H9 (cell line): ENCODE measurements at regions not wholly inside any gene's neighbourhood (a gene's known extent, or its start where the extent isn't known, plus 50 kb on each side); places are given as distances from the start of the nearest gene placed in this dataset.

ENCODE experiments used
- DNase-seq: peaks from one replicate; pipeline ENCODE4 v3.0.0-alpha.2; 2017
- H2AFZ ChIP-seq: one replicate; pipeline ENCODE4 v1.6.1; 2013; ENCODE audit warnings: mild to moderate bottlenecking, low read length, control low read depth, moderate library complexity
- H2AK5ac ChIP-seq: 2 replicates; pipeline ENCODE4 v1.6.1; 2013; ENCODE audit warnings: low read length, control low read depth, mixed read lengths; ENCODE audit not compliant: insufficient read length
- H2BK120ac ChIP-seq: one replicate; pipeline ENCODE4 v1.6.1; 2013; ENCODE audit warnings: low read depth, mild to moderate bottlenecking, low read length, control low read depth, inconsistent platforms; ENCODE audit not compliant: poor library complexity, severe bottlenecking
- H2BK12ac ChIP-seq: 2 replicates; pipeline ENCODE4 v1.6.1; 2013; ENCODE audit warnings: low read length, control low read depth, mixed read lengths, low read depth; ENCODE audit not compliant: insufficient read length
- H2BK15ac ChIP-seq: 2 replicates; pipeline ENCODE4 v1.6.1; 2013; ENCODE audit warnings: low read depth, low read length, control low read depth
- H2BK20ac ChIP-seq: one replicate; pipeline ENCODE4 v1.6.1; 2013; ENCODE audit warnings: low read depth, mild to moderate bottlenecking, low read length, control low read depth, inconsistent platforms; ENCODE audit not compliant: poor library complexity, severe bottlenecking
- H2BK5ac ChIP-seq: 2 replicates; pipeline ENCODE4 v1.6.1; 2013; ENCODE audit warnings: low read length, control low read depth, mixed read lengths; ENCODE audit not compliant: insufficient read length
- H3K14ac ChIP-seq: 2 replicates; pipeline ENCODE4 v1.6.1; 2013; ENCODE audit warnings: low read length, control low read depth; ENCODE audit not compliant: insufficient read depth
- H3K18ac ChIP-seq: 2 replicates; pipeline ENCODE4 v1.6.1; 2013; ENCODE audit warnings: low read depth, mild to moderate bottlenecking, mixed read lengths, low read length, control low read depth; ENCODE audit not compliant: insufficient read length
- H3K23ac ChIP-seq: 2 replicates; pipeline ENCODE4 v1.6.1; 2013; ENCODE audit warnings: low read length, control low read depth, mixed read lengths, low read depth; ENCODE audit not compliant: insufficient read length
- H3K23me2 ChIP-seq: 2 replicates; pipeline ENCODE4 v1.6.1; 2013; ENCODE audit warnings: low read depth, mild to moderate bottlenecking, mixed read lengths, low read length, control low read depth; ENCODE audit not compliant: insufficient read length, poor library complexity, severe bottlenecking
- H3K27ac ChIP-seq: 2 replicates; pipeline ENCODE4 v1.5.1; 2013; ENCODE audit warnings: low read length, control low read depth, mixed read lengths, low read depth; ENCODE audit not compliant: insufficient read length
- H3K27me3 ChIP-seq: 2 replicates; pipeline ENCODE4 v1.6.1; 2013; ENCODE audit warnings: low read length, control low read depth, inconsistent platforms; ENCODE audit not compliant: insufficient read depth
- H3K4ac ChIP-seq: 2 replicates; pipeline ENCODE4 v1.6.1; 2013; ENCODE audit warnings: low read depth, mild to moderate bottlenecking, control low read depth, inconsistent platforms, low read length, moderate library complexity
- H3K4me1 ChIP-seq: 2 replicates; pipeline ENCODE4 v1.6.1; 2013; ENCODE audit warnings: low read length, control low read depth, inconsistent platforms; ENCODE audit not compliant: insufficient read depth
- H3K4me2 ChIP-seq: 2 replicates; pipeline ENCODE4 v1.6.1; 2013; ENCODE audit warnings: low read length, control low read depth, mixed read lengths; ENCODE audit not compliant: insufficient read length, insufficient read depth
- H3K56ac ChIP-seq: 2 replicates; pipeline ENCODE4 v1.6.1; 2013; ENCODE audit warnings: low read depth, mild to moderate bottlenecking, mixed read lengths, low read length, control low read depth; ENCODE audit not compliant: insufficient read length
- H3K79me1 ChIP-seq: 2 replicates; pipeline ENCODE4 v1.6.1; 2013; ENCODE audit warnings: low read depth, mild to moderate bottlenecking, moderate library complexity, low read length, control low read depth, inconsistent platforms; ENCODE audit not compliant: insufficient read depth, poor library complexity, severe bottlenecking
- H3K79me2 ChIP-seq: 2 replicates; pipeline ENCODE4 v1.6.1; 2013; ENCODE audit warnings: low read length, control low read depth, inconsistent platforms; ENCODE audit not compliant: insufficient read depth
- H3K9ac ChIP-seq: 2 replicates; pipeline ENCODE4 v1.6.1; 2013; ENCODE audit warnings: low read length, control low read depth, mixed read lengths; ENCODE audit not compliant: insufficient read length; ENCODE audit errors: extremely low read depth
- H3K9me3 ChIP-seq: one replicate; pipeline ENCODE4 v1.6.1; 2013; ENCODE audit warnings: low read depth, low read length, inconsistent platforms; ENCODE audit not compliant: control insufficient read depth
- H3T11ph ChIP-seq: one replicate; pipeline ENCODE4 v1.6.1; 2013; ENCODE audit warnings: mild to moderate bottlenecking, low read length, control low read depth, inconsistent platforms
- H4K20me1 ChIP-seq: one replicate; pipeline ENCODE4 v1.6.1; 2013; ENCODE audit not compliant: control insufficient read depth, insufficient read length, insufficient read depth
- H4K5ac ChIP-seq: 2 replicates; pipeline ENCODE4 v1.6.1; 2013; ENCODE audit warnings: low read depth, mild to moderate bottlenecking, mixed read lengths, low read length, control low read depth; ENCODE audit not compliant: insufficient read length
- H4K8ac ChIP-seq: replicated peaks from 2 replicates; pipeline ENCODE4 v1.6.1; 2013; ENCODE audit warnings: low read length, control low read depth, mixed read lengths, low read depth; ENCODE audit not compliant: insufficient read length
- H4K91ac ChIP-seq: 2 replicates; pipeline ENCODE4 v1.6.1; 2013; ENCODE audit warnings: low read depth, mild to moderate bottlenecking, moderate library complexity, mixed read lengths, low read length, control low read depth; ENCODE audit not compliant: insufficient read length
- H3K27ac Mint-ChIP-seq, 3 experiments: 2 replicates in 2 of 3; 3 replicates in 1 of 3; pipeline ENCODE4 v1.8.0; 2020 to 2021; ENCODE audit warnings: mixed read lengths in 3 of 3, mild to moderate bottlenecking in 1 of 3, moderate library complexity in 1 of 3
- H3K27me3 Mint-ChIP-seq: 2 replicates; pipeline ENCODE4 v1.8.0; 2021; ENCODE audit warnings: low read depth, mild to moderate bottlenecking, moderate library complexity, mixed read lengths
- H3K36me3 Mint-ChIP-seq, 3 experiments: 2 replicates in 2 of 3; 3 replicates in 1 of 3; pipeline ENCODE4 v1.8.0; 2020 to 2021; ENCODE audit warnings: low read depth in 3 of 3, mixed read lengths in 3 of 3; ENCODE audit not compliant: insufficient read depth in 1 of 3
- H3K4me1 Mint-ChIP-seq, 2 experiments: 2 replicates each; pipeline ENCODE4 v1.8.0; 2020; ENCODE audit warnings: mixed read lengths in 2 of 2
- H3K4me3 Mint-ChIP-seq, 2 experiments: 2 replicates in 1 of 2; 3 replicates in 1 of 2; pipeline ENCODE4 v1.8.0; 2020 to 2021; ENCODE audit warnings: mild to moderate bottlenecking in 2 of 2, mixed read lengths in 2 of 2, moderate library complexity in 1 of 2
- H3K9me3 Mint-ChIP-seq, 2 experiments: 2 replicates in 1 of 2; 3 replicates in 1 of 2; pipeline ENCODE4 v1.8.0; 2020; ENCODE audit warnings: mild to moderate bottlenecking in 2 of 2, mixed read lengths in 2 of 2, moderate library complexity in 1 of 2
- WGBS: extraction: QIAGEN DNeasy Blood & Tissue Kit; methylation state at CpG from one replicate; pipeline ENCODE4 v1.1.7; 2013; ENCODE audit warnings: missing lambda C conversion rate, low lambda C conversion rate, mixed read lengths; ENCODE audit not compliant: insufficient read length; ENCODE audit errors: extremely low coverage; 5-methylcytosine and 5-hydroxymethylcytosine counted together
- TF ChIP-seq, protein P1 (sequence below): fragments of 200-600 bp; sonication (generic); conservative IDR thresholded peaks from 3 replicates; pipeline ENCODE4 v1.8.0; 2021; ENCODE audit warnings: antibody characterized with exemption, mild to moderate bottlenecking

DNA sequence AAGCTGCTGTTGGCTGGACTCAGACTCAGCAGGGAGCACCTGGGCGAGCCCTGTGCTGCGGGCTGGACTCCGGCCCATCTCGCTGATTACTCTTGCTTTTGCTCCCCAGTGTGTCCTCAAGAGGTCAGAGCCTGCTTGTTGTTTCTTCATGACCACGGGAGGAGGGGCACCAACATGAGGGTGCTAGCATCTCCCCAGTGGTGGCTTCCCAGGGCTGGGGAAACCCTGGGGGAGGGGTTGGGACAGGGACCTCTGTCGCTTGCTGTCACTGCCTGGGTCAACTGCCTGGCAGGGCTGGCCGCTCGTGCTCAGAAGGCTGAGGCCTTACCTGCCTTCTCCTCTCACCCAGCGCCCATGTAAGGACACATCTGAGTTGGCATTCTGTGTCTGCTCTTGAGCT, 152.3 kb upstream of the SHH start:
- Histone ChIP-seq H2BK120ac (no peak overlapping the region), H3K14ac (no peak overlapping the region), H2BK5ac (no peak overlapping the region), H2BK15ac (no peak overlapping the region), H4K20me1 (no peaks in the 10 kb centered on the region), H2BK12ac (no peak overlapping the region), H4K91ac (no peak overlapping the region), H3K18ac (no peak overlapping the region), H3K9me3 (no peaks in the 10 kb centered on the region), H3T11ph (no peak overlapping the region), H3K4ac (no peak overlapping the region), H3K23ac (no peak overlapping the region), H3K4me2 (no peak overlapping the region), H2AFZ (no peak overlapping the region), H3K9ac (no peak overlapping the region), H2BK20ac (no peak overlapping the region), H3K27ac (no peak overlapping the region), H3K4me1 (no peaks in the 10 kb centered on the region), H3K56ac (no peak overlapping the region), H3K79me1 (no peaks in the 10 kb centered on the region), H4K5ac (no peak overlapping the region), H3K27me3 (no peaks in the 10 kb centered on the region), H2AK5ac (no peak overlapping the region), H3K23me2 (no peaks in the 10 kb centered on the region), H3K79me2 (no peaks in the 10 kb centered on the region), H4K8ac (no peak overlapping the region)
- TF ChIP-seq, protein P1, sequence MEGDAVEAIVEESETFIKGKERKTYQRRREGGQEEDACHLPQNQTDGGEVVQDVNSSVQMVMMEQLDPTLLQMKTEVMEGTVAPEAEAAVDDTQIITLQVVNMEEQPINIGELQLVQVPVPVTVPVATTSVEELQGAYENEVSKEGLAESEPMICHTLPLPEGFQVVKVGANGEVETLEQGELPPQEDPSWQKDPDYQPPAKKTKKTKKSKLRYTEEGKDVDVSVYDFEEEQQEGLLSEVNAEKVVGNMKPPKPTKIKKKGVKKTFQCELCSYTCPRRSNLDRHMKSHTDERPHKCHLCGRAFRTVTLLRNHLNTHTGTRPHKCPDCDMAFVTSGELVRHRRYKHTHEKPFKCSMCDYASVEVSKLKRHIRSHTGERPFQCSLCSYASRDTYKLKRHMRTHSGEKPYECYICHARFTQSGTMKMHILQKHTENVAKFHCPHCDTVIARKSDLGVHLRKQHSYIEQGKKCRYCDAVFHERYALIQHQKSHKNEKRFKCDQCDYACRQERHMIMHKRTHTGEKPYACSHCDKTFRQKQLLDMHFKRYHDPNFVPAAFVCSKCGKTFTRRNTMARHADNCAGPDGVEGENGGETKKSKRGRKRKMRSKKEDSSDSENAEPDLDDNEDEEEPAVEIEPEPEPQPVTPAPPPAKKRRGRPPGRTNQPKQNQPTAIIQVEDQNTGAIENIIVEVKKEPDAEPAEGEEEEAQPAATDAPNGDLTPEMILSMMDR = no peak
- H3K9me3 Mint-ChIP-seq = no peaks in the 10 kb centered on the region
- H3K4me3 Mint-ChIP-seq = no peak overlapping the region
- WGBS = no CpG with 5 or more reads among the region's 9 CpGs
- H3K4me1 Mint-ChIP-seq = peaks cover 4 to 5% of the 10 kb centered on the region in 2 experiments; a peak in 2 of 4 replicates
- H3K27me3 Mint-ChIP-seq = peaks cover 1% of the 10 kb centered on the region
- no peak overlapping the region for H3K27ac Mint-ChIP-seq
- DNase-seq = peak; percentile 14
- no peaks in the 10 kb centered on the region for H3K36me3 Mint-ChIP-seq
